Activated naive CD4-positive, alpha-beta T cell treated with anti-CD3 and anti-CD28 coated beads for 36 hours (primary cell): ENCODE measurements at regions not wholly inside any gene's neighbourhood (a gene's known extent, or its start where the extent isn't known, plus 50 kb on each side); places are given as distances from the start of the nearest gene placed in this dataset.
"Not testable (repeated sequence)": the region's sequence is repeated elsewhere in the genome, so short reads cannot be mapped to it uniquely, and the experiment has no call there.

ENCODE experiments used
- CTCF ChIA-PET: fragments of 350-600 bp; sonication (Branson Sonifier 250); formaldehyde crosslinking; loops from one replicate; lab custom pipeline; 2021; ENCODE audit warnings: antibody characterized with exemption; lab: Charles Lee
- DNase-seq: peaks from one replicate; pipeline ENCODE4 v3.0.0-alpha.2; 2020
- H3K27ac Mint-ChIP-seq: one replicate; pipeline ENCODE4 v1.8.0; 2021; ENCODE audit warnings: mild to moderate bottlenecking, mixed read lengths
- H3K27me3 Mint-ChIP-seq: one replicate; pipeline ENCODE4 v1.8.0; 2021; ENCODE audit warnings: low read depth, mixed read lengths
- H3K36me3 Mint-ChIP-seq: one replicate; pipeline ENCODE4 v1.8.0; 2021; ENCODE audit warnings: low read depth, mixed read lengths
- H3K4me1 Mint-ChIP-seq: one replicate; pipeline ENCODE4 v1.8.0; 2021; ENCODE audit warnings: low read depth, mixed read lengths
- H3K4me3 Mint-ChIP-seq: one replicate; pipeline ENCODE4 v1.8.0; 2021; ENCODE audit warnings: mild to moderate bottlenecking, moderate library complexity, mixed read lengths
- H3K9me3 Mint-ChIP-seq: one replicate; pipeline ENCODE4 v1.8.0; 2021; ENCODE audit warnings: mixed read lengths
- intact Hi-C: fragments of 100-400 bp; cut with micrococcal nuclease; formaldehyde crosslinking; loops from one replicate; pipeline ENCODE4 v1.15.1; 2023

DNA sequence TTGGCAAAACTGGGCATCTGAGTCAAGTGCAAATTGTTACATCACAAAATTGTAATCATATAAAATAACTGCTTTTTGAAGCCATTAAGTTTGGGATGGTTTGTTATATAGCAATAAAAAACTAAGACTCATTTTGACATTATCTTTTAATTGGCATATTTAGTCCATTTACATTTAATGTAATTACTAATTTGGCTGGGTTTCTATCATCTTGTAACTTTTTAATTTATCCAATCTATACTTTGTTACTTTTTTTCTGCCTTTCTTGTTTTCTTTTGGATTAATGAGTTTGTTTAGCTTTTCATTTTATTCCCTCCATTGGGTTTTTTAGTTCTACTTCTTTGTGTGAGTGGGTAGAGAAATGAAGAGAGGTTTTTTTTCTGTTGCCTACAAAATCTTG lies 76.3 kb downstream of the DRAM2 start:
- H3K27me3 Mint-ChIP-seq: peaks cover 5% of the 10 kb centered on the region

DNA sequence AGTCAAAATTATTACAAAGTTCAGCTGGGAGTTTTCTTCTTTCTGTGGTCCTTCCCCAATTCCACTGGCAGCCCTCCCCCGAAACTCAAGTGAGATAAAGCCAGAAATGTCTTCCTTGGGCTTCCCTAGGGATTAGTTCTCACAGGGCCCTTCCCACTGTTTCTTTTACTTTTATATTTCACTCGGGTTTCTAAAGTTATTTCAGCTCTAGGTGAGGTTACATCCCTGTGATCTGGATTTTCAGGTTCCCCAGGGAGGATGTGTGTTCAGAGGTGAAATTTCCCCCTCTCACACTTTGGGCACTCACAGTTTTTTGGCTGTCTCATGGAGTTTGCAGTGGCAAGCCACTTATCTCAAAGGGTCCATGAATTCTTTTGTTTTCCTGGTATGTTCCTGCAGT lies 77.3 kb downstream of the DRAM2 start:
- Mint-ChIP-seq H3K27me3 (peaks cover 5% of the 10 kb centered on the region), H3K4me1 (no peaks in the 10 kb centered on the region), H3K27ac (no peak overlapping the region), H3K4me3 (no peak overlapping the region), H3K36me3 (peaks cover 3% of the 10 kb centered on the region), H3K9me3 (peaks cover 22% of the 10 kb centered on the region)
- no peak for DNase-seq
- CTCF ChIA-PET: no interaction called here
- intact Hi-C loops: no loop called here

More for the DNA sequence above, 76.3 kb downstream of the DRAM2 start:
- Mint-ChIP-seq H3K4me1 (no peaks in the 10 kb centered on the region), H3K36me3 (peaks cover 3% of the 10 kb centered on the region), H3K9me3 (peaks cover 22% of the 10 kb centered on the region), H3K4me3 (no peak overlapping the region), H3K27ac (no peak overlapping the region)
- no peak for DNase-seq
- CTCF ChIA-PET: interaction anchor here (0.6 kb wide), 1 partner anchor 119 kb away, joined by 4 read pairs; no protein-coding TSS in a partner anchor
- intact Hi-C loops: no loop called here

DNA sequence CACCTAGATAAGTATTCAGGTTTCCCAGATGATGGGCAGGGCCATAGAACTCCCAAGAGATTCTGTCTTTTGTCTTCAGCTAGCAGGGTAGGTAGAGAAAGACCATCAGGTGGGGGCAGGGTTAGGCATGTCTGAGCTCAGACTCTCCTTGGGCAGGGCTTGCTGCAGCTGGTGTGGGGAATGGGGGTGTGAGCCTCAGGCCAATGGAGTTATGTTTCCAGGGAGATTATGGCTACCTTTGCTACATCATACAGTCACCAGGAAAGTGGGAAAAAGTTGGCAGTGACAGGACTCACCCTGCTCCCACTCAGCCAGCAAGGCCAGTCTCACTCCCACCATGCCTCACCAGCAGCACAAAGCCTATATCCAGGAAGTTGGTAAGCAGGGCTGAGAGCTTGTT lies 77.8 kb downstream of the DRAM2 start:
- Mint-ChIP-seq H3K4me3 (no peak overlapping the region), H3K27me3 (peaks cover 5% of the 10 kb centered on the region), H3K36me3 (peaks cover 3% of the 10 kb centered on the region), H3K9me3 (peaks cover 22% of the 10 kb centered on the region), H3K4me1 (no peaks in the 10 kb centered on the region), H3K27ac (no peak overlapping the region)
- DNase-seq: no peak
- intact Hi-C loops: no loop called here
- CTCF ChIA-PET: no interaction called here

DNA sequence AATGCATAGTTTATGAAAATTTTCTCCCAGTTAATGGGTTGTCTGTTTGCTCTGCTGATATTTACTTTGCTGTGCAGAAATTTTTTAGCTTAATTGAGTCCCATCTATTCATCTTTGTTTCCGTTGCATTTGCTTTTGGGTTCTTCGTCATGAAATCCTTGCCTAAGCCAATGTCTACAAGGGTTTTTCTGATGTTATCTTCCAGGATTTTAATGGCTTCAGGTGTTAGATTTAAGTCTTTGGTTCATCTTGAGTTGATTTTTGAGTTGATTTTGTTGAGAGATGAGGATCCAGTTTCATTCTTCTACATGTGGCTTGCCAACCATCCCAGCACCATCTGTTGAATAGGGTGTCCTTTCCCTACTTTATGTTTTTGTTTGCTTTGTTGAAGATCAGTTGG lies 85.2 kb downstream of the DRAM2 start:
- intact Hi-C loops: no loop called here
- peaks cover 3% of the 10 kb centered on the region for H3K9me3 Mint-ChIP-seq
- H3K4me1 Mint-ChIP-seq: no peaks in the 10 kb centered on the region
- no peaks in the 10 kb centered on the region for H3K27me3 Mint-ChIP-seq
- H3K4me3 Mint-ChIP-seq: no peak overlapping the region
- CTCF ChIA-PET: no interaction called here
- no peak for DNase-seq
- H3K36me3 Mint-ChIP-seq: no peaks in the 10 kb centered on the region
- no peak overlapping the region for H3K27ac Mint-ChIP-seq

DNA sequence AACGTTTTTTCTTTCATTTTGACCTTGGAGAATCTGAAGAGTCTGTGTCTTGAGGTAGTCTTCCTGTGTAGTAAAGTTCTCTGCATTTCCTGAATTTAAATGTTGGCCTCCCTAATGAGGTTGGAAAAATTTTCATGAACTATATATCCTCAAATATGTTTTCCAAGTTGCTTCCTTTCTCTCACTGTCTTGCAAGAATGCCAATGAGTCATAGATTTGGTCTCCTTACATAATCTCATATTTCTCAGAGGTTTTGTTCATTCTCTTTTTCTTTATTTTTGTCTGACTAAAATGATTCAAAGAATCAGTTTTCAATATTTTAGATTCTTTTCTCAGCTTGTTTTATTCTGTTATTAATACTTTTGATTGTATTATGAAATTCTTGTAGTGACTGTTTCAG lies 87.6 kb downstream of the DRAM2 start:
- Mint-ChIP-seq H3K27me3 (peaks cover 2% of the 10 kb centered on the region), H3K4me1 (no peaks in the 10 kb centered on the region), H3K4me3 (no peak overlapping the region), H3K9me3 (peaks cover 11% of the 10 kb centered on the region), H3K27ac (no peak overlapping the region), H3K36me3 (no peaks in the 10 kb centered on the region)
- CTCF ChIA-PET: no interaction called here
- intact Hi-C loops: no loop called here
- no peak for DNase-seq

DNA sequence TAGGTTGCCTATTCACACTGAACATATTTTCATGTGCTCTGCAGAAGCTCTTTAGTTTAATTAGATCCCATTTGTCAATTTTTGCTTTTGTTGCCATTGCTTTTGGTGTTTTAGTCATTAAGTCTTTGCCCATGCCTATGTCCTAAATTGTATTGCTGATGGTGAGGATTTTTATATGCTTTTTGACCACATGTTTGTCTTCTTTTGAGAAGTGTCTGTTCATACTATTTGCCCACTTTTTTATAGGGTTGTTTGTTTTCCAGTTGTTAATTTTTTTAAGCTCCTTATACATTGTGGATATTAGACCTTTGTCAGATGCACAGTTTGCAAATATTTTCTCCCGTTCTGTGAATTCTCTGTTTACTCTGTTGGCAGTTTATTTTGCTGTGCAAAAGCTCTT lies 84.5 kb upstream of the LRIF1 start:
- H3K4me1 Mint-ChIP-seq, H3K4me3 Mint-ChIP-seq, H3K9me3 Mint-ChIP-seq, DNase-seq, H3K27me3 Mint-ChIP-seq, CTCF ChIA-PET, H3K36me3 Mint-ChIP-seq, intact Hi-C loops, H3K27ac Mint-ChIP-seq: not testable (repeated sequence)

DNA sequence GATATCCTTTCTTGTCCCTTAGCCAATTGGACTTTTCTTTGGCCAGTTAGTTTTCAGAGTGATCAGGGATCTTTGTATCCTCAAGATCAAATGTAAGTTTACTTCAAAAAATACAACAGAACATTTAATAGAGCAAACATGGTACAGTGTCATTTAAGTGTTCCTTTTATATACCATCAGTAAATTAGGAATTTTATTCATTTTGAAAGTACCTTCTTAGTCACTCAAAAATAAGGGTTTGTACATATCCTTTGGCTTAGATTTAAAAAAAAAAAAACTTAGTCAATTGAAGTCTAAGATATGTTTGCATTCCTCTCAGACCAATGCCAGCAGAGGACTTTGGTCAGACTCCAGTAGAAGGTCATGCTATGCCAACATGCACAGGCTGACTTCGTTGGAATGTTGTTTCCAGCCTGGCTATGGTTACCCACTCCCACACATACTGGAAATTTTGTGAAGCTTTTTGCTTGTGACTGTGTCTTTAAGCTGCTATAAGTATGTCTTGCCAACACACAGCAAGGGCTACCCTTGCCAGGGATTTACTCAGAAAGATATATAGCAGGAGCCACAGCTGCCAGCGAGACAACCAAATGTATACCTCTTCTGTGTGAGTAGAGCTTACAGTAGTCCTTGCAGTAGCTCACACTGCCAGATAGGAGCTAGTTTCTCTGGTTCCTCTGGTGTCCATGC lies 81.5 kb upstream of the LRIF1 start:
- Mint-ChIP-seq H3K9me3 (peaks cover 7% of the 10 kb centered on the region), H3K4me3 (no peak overlapping the region), H3K27me3 (peaks cover 4% of the 10 kb centered on the region), H3K4me1 (no peaks in the 10 kb centered on the region), H3K36me3 (no peaks in the 10 kb centered on the region), H3K27ac (no peak overlapping the region)
- CTCF ChIA-PET: interaction anchor here (0.6 to 2.7 kb wide), 2 partner anchors 15 to 83 kb away, joined by 3 to 16 read pairs; no protein-coding TSS in a partner anchor
- intact Hi-C loops: no loop called here
- no peak for DNase-seq

DNA sequence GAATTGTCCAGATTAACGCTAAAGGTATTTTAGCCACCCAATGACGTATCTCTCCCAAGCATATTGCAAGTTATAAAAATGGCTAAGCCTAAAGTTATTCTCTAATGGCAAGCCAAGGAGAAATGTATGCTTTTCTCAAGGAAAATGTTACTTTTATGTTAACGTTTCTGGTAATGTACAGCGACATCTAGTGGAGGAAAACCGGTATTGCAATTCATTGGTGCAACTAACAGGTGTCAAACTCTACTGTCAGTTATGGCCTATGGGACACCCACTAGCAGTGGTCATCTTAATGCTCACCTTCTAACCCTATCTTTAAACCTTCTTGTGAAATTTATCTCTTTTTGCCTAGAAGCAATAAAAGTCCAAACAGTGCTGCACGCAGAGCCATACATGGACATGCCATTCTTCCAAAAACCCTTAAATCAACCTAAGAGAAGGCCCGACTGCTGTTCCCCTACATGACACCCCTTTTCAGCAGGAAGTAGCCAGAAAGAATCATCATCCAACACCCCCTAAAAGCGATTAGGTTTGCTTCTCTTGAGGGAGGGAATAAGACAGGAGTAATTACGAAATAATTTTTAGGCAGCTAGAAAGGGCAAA lies 68.7 kb upstream of the LRIF1 start:
- Mint-ChIP-seq H3K27ac (no peak overlapping the region), H3K36me3 (no peaks in the 10 kb centered on the region), H3K4me1 (no peaks in the 10 kb centered on the region), H3K27me3 (peaks cover 17% of the 10 kb centered on the region), H3K9me3 (no peaks in the 10 kb centered on the region), H3K4me3 (no peak overlapping the region)
- DNase-seq: peak; percentile 60
- intact Hi-C loops: loop anchor here (1.0 to 5.0 kb wide), 4 partner anchors 249 to 735 kb away; no protein-coding TSS in a partner anchor
- CTCF ChIA-PET: interaction anchor here (0.6 to 0.9 kb wide), 8 partner anchors 9 to 249 kb away, joined by 3 read pairs; no protein-coding TSS in a partner anchor

DNA sequence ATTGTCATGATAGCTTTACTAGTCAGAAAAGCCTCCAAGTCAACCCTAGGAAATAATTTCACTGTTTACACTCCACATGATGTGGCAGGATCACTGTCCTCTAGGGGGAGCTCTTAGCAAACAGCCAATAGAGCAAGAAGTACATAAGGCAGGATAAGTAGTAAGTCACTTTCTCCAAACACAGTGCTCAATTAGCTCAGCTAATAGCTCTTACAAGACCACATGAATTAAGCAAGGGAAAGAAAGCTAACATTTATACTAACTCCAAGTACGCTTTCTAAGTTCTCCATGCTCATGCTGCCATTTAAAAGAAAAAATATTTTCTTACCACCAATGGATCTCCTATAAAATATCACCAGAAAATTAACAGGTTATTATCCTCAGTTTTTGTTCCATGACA lies 66.9 kb upstream of the LRIF1 start:
- Mint-ChIP-seq H3K36me3 (no peaks in the 10 kb centered on the region), H3K27ac (no peak overlapping the region), H3K27me3 (peaks cover 9% of the 10 kb centered on the region)

DNA sequence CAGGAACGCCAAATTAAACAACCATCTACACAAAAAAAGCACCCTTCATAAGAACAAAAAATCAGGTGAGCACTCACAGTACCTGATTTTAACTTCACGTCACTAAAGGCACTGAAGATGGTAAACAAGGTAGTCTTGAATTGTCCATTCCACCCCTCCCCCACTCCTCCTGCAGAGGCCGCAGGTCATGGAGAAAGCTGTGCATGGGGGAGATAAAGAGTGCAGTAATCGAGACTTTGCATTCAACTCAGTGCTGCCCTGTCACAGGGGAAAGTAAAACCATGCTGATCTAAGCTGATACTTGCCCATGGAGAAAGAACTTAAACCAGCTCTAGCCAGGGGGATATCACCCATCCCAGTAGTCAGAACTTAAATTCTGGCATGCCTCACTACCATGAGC lies 61.4 kb upstream of the LRIF1 start:
- no peak for DNase-seq

More for the DNA sequence above, 66.9 kb upstream of the LRIF1 start:
- Mint-ChIP-seq H3K4me1 (no peaks in the 10 kb centered on the region), H3K4me3 (no peak overlapping the region), H3K9me3 (no peaks in the 10 kb centered on the region)
- intact Hi-C loops: loop anchor here (1.0 to 5.0 kb wide), 3 partner anchors 192 to 737 kb away; no protein-coding TSS in a partner anchor
- CTCF ChIA-PET: interaction anchor here (0.6 to 2.7 kb wide), 56 partner anchors 9 to 739 kb away, joined by 3 to 30 read pairs (median 4); partner anchors contain the start of genes CD53, CEPT1, CHI3L2 and DRAM2
- peak; percentile 77 for DNase-seq

DNA sequence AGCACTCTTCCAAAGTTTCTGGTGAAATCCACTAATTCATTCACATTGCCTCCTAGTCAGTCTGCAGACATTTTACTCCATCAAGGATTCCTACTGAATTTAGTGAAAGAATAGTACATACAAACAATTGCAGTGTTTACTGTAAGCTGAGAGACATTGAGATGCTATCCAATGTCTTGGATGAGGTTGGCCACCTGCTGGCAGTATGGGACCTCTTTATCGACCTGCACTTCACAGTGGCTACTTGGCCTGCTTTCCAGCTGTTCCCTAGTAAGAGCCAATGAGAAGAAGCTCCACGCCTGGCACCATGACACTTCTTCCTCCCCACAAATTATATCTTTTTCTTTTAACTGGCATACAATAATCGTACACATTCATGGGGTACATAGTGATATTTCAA lies 51.5 kb upstream of the LRIF1 start:
- peaks cover 15% of the 10 kb centered on the region for H3K27me3 Mint-ChIP-seq
- H3K9me3 Mint-ChIP-seq: peaks cover 15% of the 10 kb centered on the region
- intact Hi-C loops: no loop called here
- peaks cover 2% of the 10 kb centered on the region for H3K36me3 Mint-ChIP-seq
- CTCF ChIA-PET: interaction anchor here (0.8 to 2.9 kb wide), 2 partner anchors 16 to 228 kb away, joined by 3 to 16 read pairs; no protein-coding TSS in a partner anchor
- no peak overlapping the region for H3K27ac Mint-ChIP-seq
- DNase-seq: no peak
- no peak overlapping the region for H3K4me3 Mint-ChIP-seq
- H3K4me1 Mint-ChIP-seq: no peaks in the 10 kb centered on the region

More for the DNA sequence above, 61.4 kb upstream of the LRIF1 start:
- H3K36me3 Mint-ChIP-seq: no peaks in the 10 kb centered on the region
- no peak overlapping the region for H3K4me3 Mint-ChIP-seq
- CTCF ChIA-PET: interaction anchor here (0.7 to 1.0 kb wide), 2 partner anchors 238 to 483 kb away, joined by 3 read pairs; no protein-coding TSS in a partner anchor
- intact Hi-C loops: no loop called here
- H3K27ac Mint-ChIP-seq: no peak overlapping the region
- no peaks in the 10 kb centered on the region for H3K9me3 Mint-ChIP-seq
- peaks cover 2% of the 10 kb centered on the region for H3K27me3 Mint-ChIP-seq
- H3K4me1 Mint-ChIP-seq: no peaks in the 10 kb centered on the region
